Uterus (tissue), 3 donors: ENCODE measurements at regions not wholly inside any gene's neighbourhood (a gene's known extent, or its start where the extent isn't known, plus 50 kb on each side); places are given as distances from the start of the nearest gene placed in this dataset.

Experiments
- DNase-seq, 2 donors: peaks; one replicate each; pipeline ENCODE4 v3.0.0-alpha.2; 2019 to 2020
- H3K27ac ChIP-seq, 2 donors: fragments of 200-600 bp; sonication (generic); 1 replicate in 1 of 2; 2 replicates in 1 of 2; pipeline ENCODE4 v1.5.1; 2016 to 2018
- H3K27me3 ChIP-seq, 2 donors: fragments of 200-600 bp; sonication (generic); one replicate each; pipeline ENCODE4 v1.5.1; 2018 to 2019; ENCODE audit warnings: control low read depth in 1 of 2
- H3K36me3 ChIP-seq, 2 donors: fragments of 200-600 bp; sonication (generic); one replicate each; pipeline ENCODE4 v1.5.1; 2019; ENCODE audit warnings: control low read depth in 1 of 2
- H3K4me1 ChIP-seq, 2 donors: fragments of 200-600 bp; sonication (generic); one replicate each; pipeline ENCODE4 v1.5.1; 2018 to 2019; ENCODE audit warnings: control low read depth in 1 of 2
- H3K4me3 ChIP-seq, 2 donors: fragments of 200-600 bp; sonication (generic); 1 replicate in 1 of 2; 2 replicates in 1 of 2; pipeline ENCODE4 v1.5.1; 2018 to 2019; ENCODE audit warnings: mild to moderate bottlenecking in 1 of 2
- H3K9me3 ChIP-seq, 2 donors: fragments of 200-600 bp; sonication (generic); one replicate each; pipeline ENCODE4 v1.5.1; 2019; ENCODE audit warnings: control low read depth in 1 of 2
- CTCF ChIP-seq, 4 experiments: fragments of 200-600 bp in 2 of 4; fragments of 450-650 bp in 2 of 4; sonication (generic) in 2 of 4; IDR thresholded peaks; one replicate each; pipeline ENCODE4 v1.5.1; 2016 to 2019; ENCODE audit warnings: antibody characterized with exemption in 4 of 4, mild to moderate bottlenecking in 2 of 4, moderate library complexity in 1 of 4
- POLR2A ChIP-seq, 2 donors: fragments of 450-650 bp; IDR thresholded peaks; one replicate each; pipeline ENCODE4 v1.6.1; 2016; ENCODE audit warnings: antibody characterized with exemption in 2 of 2, mild to moderate bottlenecking in 1 of 2, moderate library complexity in 1 of 2
- intact Hi-C: fragments of 100-400 bp; cut with DNase I; formaldehyde crosslinking; loops from one replicate; pipeline ENCODE4 v1.15.1; 2023; ENCODE audit warnings: low total_unique reads
- donor health status: DM: yes; HTN: yes; CAD: no.

GRCh38 chr5:89010512-89010911 is 127.5 kb upstream of the MEF2C start:
- Histone ChIP-seq H3K4me3 (no peak overlapping the region), H3K9me3 (no peaks in the 10 kb centered on the region), H3K36me3 (no peaks in the 10 kb centered on the region), H3K27ac (no peak overlapping the region), H3K27me3 (no peaks in the 10 kb centered on the region), H3K4me1 (no peaks in the 10 kb centered on the region)
- intact Hi-C loops: no loop called here
- TF ChIP-seq CTCF (IDR thresholded peaks at IDR 0.05): no peak
- TF ChIP-seq POLR2A (IDR thresholded peaks at IDR 0.05): no peak
- no peak for DNase-seq

- no peaks in the 10 kb centered on the region for H3K36me3 ChIP-seq
- intact Hi-C loops: no loop called here
- H3K27ac ChIP-seq: no peak overlapping the region
- no peaks in the 10 kb centered on the region for H3K27me3 ChIP-seq
- no peak for TF ChIP-seq POLR2A (IDR thresholded peaks at IDR 0.05)
- no peak for TF ChIP-seq CTCF (IDR thresholded peaks at IDR 0.05)
- H3K4me3 ChIP-seq: no peak overlapping the region
- H3K9me3 ChIP-seq: no peaks in the 10 kb centered on the region
- DNase-seq: no peak
- H3K4me1 ChIP-seq: no peaks in the 10 kb centered on the region
Measured at GRCh38 chr5:89008291-89008690, 125.3 kb upstream of the MEF2C start.

- intact Hi-C loops: no loop called here
- H3K9me3 ChIP-seq: no peaks in the 10 kb centered on the region
- TF ChIP-seq POLR2A (IDR thresholded peaks at IDR 0.05) (no peak), CTCF (IDR thresholded peaks at IDR 0.05) (no peak)
Measured at GRCh38 chr5:89005990-89006389, 123.0 kb upstream of the MEF2C start.

GRCh38 chr5:89004379-89004778 is 121.4 kb upstream of the MEF2C start:
- Histone ChIP-seq H3K36me3 (no peaks in the 10 kb centered on the region), H3K4me3 (no peak overlapping the region), H3K9me3 (no peaks in the 10 kb centered on the region), H3K27me3 (no peaks in the 10 kb centered on the region), H3K4me1 (no peaks in the 10 kb centered on the region), H3K27ac (no peak overlapping the region)
- intact Hi-C loops: no loop called here
- DNase-seq: no peak
- TF ChIP-seq POLR2A (IDR thresholded peaks at IDR 0.05) (no peak), CTCF (IDR thresholded peaks at IDR 0.05) (no peak)

More at GRCh38 chr5:89005990-89006389, 123.0 kb upstream of the MEF2C start:
- H3K36me3 ChIP-seq: no peaks in the 10 kb centered on the region
- no peak overlapping the region for H3K27ac ChIP-seq
- H3K4me3 ChIP-seq: no peak overlapping the region
- H3K27me3 ChIP-seq: no peaks in the 10 kb centered on the region
- no peak for DNase-seq
- no peaks in the 10 kb centered on the region for H3K4me1 ChIP-seq

GRCh38 chr5:89003563-89004036 is 120.6 kb upstream of the MEF2C start:
- no peaks in the 10 kb centered on the region for H3K36me3 ChIP-seq
- H3K27me3 ChIP-seq: no peaks in the 10 kb centered on the region
- DNase-seq: no peak
- no peaks in the 10 kb centered on the region for H3K9me3 ChIP-seq
- H3K4me3 ChIP-seq: no peak overlapping the region
- TF ChIP-seq CTCF (IDR thresholded peaks at IDR 0.05) (no peak), POLR2A (IDR thresholded peaks at IDR 0.05) (no peak)
- no peaks in the 10 kb centered on the region for H3K4me1 ChIP-seq
- H3K27ac ChIP-seq: no peak overlapping the region
- intact Hi-C loops: no loop called here
